GM13976 (cell line): ENCODE measurements at regions not wholly inside any gene's neighbourhood (a gene's known extent, or its start where the extent isn't known, plus 50 kb on each side); places are given as distances from the start of the nearest gene placed in this dataset.

Experiments
- DNase-seq: peaks from one replicate; pipeline ENCODE4 v3.0.0; 2012; ENCODE audit warnings: low spot score
- CTCF ChIP-seq: IDR thresholded peaks from 2 replicates; pipeline ENCODE4 v1.5.1; 2012; ENCODE audit warnings: borderline replicate concordance, mild to moderate bottlenecking; ENCODE audit not compliant: insufficient read depth; ENCODE audit errors: extremely low read depth, missing control alignments, control extremely low read depth
- in situ Hi-C: fragments of 300-500 bp; cut with MboI; formaldehyde crosslinking; loops from one replicate; pipeline ENCODE4 v1.12.0; 2022; ENCODE audit warnings: low sequenced_read_pairs, mixed read lengths, inconsistent platforms; ENCODE audit not compliant: unreplicated experiment

GRCh38 chr5:66362046-66362445 is 217.9 kb downstream of the SREK1 start:
- TF ChIP-seq CTCF = no peak
- in situ Hi-C loops = no loop called here
- DNase-seq = no peak

- TF ChIP-seq CTCF = no peak
- in situ Hi-C loops = no loop called here
- DNase-seq = no peak
These were observed 218.6 kb downstream of the SREK1 start for GRCh38 chr5:66362687-66363086.

- DNase-seq = no peak
- in situ Hi-C loops = no loop called here
- no peak for TF ChIP-seq CTCF
These were observed 219.0 kb downstream of the SREK1 start for GRCh38 chr5:66363097-66363496.

GRCh38 chr5:66364186-66364585 is 220.1 kb downstream of the SREK1 start:
- in situ Hi-C loops = no loop called here
- no peak for DNase-seq

GRCh38 chr5:66365981-66366380 is 221.9 kb downstream of the SREK1 start:
- TF ChIP-seq CTCF = no peak
- DNase-seq = no peak
- in situ Hi-C loops = no loop called here

More at GRCh38 chr5:66364186-66364585, 220.1 kb downstream of the SREK1 start:
- no peak for TF ChIP-seq CTCF

GRCh38 chr5:66367814-66368541 is 223.9 kb downstream of the SREK1 start:
- no peak for DNase-seq
- TF ChIP-seq CTCF = no peak
- in situ Hi-C loops = no loop called here
